ENCODE measurements at regions not wholly inside any gene's neighbourhood (a gene's known extent, or its start where the extent isn't known, plus 50 kb on each side); places are given as distances from the start of the nearest gene placed in this dataset.

- Histone ChIP-seq H3K27ac (no peak overlapping the region), H3K4me3 (no peak overlapping the region), H3K4me1 (no peaks in the 10 kb centered on the region), H3K27me3 (no peaks in the 10 kb centered on the region), H3K9me3 (peaks cover 0 to 12% (median 0%) of the 10 kb centered on the region in 4 donors), H3K36me3 (no peaks in the 10 kb centered on the region)
- intact Hi-C loops (cut with DNase I; ENCODE audit: low total_unique reads) = no loop called here
- 78 to 86% (median 80%) methylated on average over 3 of the region's 3 CpGs for WGBS, 5 donors
- TF ChIP-seq POLR2AphosphoS5 (IDR thresholded peaks at IDR 0.05) (no peak), CTCF (IDR thresholded peaks at IDR 0.05) (no peak), POLR2A (IDR thresholded peaks at IDR 0.05) (no peak)
- DNase-seq = no peak
These were observed 534.1 kb downstream of the ANXA1 start for GRCh38 chr9:73685786-73686185.

GRCh38 chr9:73689051-73689870 lies 537.6 kb downstream of the ANXA1 start:
- H3K27ac ChIP-seq = no peak overlapping the region
- 71 to 80% (median 73%) methylated on average over 5 of the region's 5 CpGs for WGBS, 5 donors
- no peaks in the 10 kb centered on the region for H3K4me1 ChIP-seq
- intact Hi-C loops (cut with DNase I; ENCODE audit: low total_unique reads) = no loop called here
- no peaks in the 10 kb centered on the region for H3K36me3 ChIP-seq
- DNase-seq = no peak
- H3K9me3 ChIP-seq = no peaks in the 10 kb centered on the region
- TF ChIP-seq POLR2AphosphoS5 (IDR thresholded peaks at IDR 0.05) (no peak), CTCF (IDR thresholded peaks at IDR 0.05) (no peak), POLR2A (IDR thresholded peaks at IDR 0.05) (no peak), EP300 (IDR thresholded peaks at IDR 0.05) (no peak)
- no peaks in the 10 kb centered on the region for H3K27me3 ChIP-seq
- no peak overlapping the region for H3K4me3 ChIP-seq

GRCh38 chr9:73701415-73702057 lies 549.9 kb downstream of the ANXA1 start:
- TF ChIP-seq EP300 (IDR thresholded peaks at IDR 0.05) (no peak), CTCF (IDR thresholded peaks at IDR 0.05) (no peak), POLR2AphosphoS5 (IDR thresholded peaks at IDR 0.05) (no peak), POLR2A (IDR thresholded peaks at IDR 0.05) (no peak)
- no peaks in the 10 kb centered on the region for H3K9me3 ChIP-seq
- no peaks in the 10 kb centered on the region for H3K27me3 ChIP-seq
- no peak for DNase-seq
- H3K36me3 ChIP-seq = no peaks in the 10 kb centered on the region
- no peaks in the 10 kb centered on the region for H3K4me1 ChIP-seq
- intact Hi-C loops (cut with DNase I; ENCODE audit: low total_unique reads) = no loop called here
- no peak overlapping the region for H3K4me3 ChIP-seq
- H3K27ac ChIP-seq = no peak overlapping the region
- 45 to 76% (median 58%) methylated on average over 1 of the region's 1 CpG for WGBS, 5 donors

GRCh38 chr9:73714294-73714693 lies 562.6 kb downstream of the ANXA1 start:
- 34 to 62% (median 55%) methylated on average over 1 of the region's 1 CpG for WGBS, 5 donors
- Histone ChIP-seq H3K27me3 (no peaks in the 10 kb centered on the region), H3K4me3 (no peak overlapping the region), H3K9me3 (peaks cover 0 to 4% (median 0%) of the 10 kb centered on the region in 4 donors), H3K36me3 (no peaks in the 10 kb centered on the region), H3K27ac (no peak overlapping the region), H3K4me1 (no peaks in the 10 kb centered on the region)
- no peak for DNase-seq
- TF ChIP-seq EP300 (IDR thresholded peaks at IDR 0.05) (no peak), POLR2AphosphoS5 (IDR thresholded peaks at IDR 0.05) (no peak), POLR2A (IDR thresholded peaks at IDR 0.05) (no peak), CTCF (IDR thresholded peaks at IDR 0.05) (no peak)
- intact Hi-C loops (cut with DNase I; ENCODE audit: low total_unique reads) = no loop called here

All from stomach (tissue), 8 donors.